Heart left ventricle (tissue), 16 donors: ENCODE measurements at regions not wholly inside any gene's neighbourhood (a gene's known extent, or its start where the extent isn't known, plus 50 kb on each side); places are given as distances from the start of the nearest gene placed in this dataset.
"Not testable (repeated sequence)": the region's sequence is repeated elsewhere in the genome, so short reads cannot be mapped to it uniquely, and the experiment has no call there.

Source experiments
- ATAC-seq, 4 donors: fragments of 200-7000 bp; cut with Tn5 transposase; one replicate each; pipeline ENCODE4 v1.9.1; 2020 to 2022; ENCODE audit warnings: moderate library complexity in 4 of 4, mild to moderate bottlenecking in 3 of 4, moderate number of reproducible peaks in 1 of 4
- DNase-seq, 5 donors: peaks; one replicate each; pipeline ENCODE4 v3.0.0-alpha.2; 2020
- H3K27ac ChIP-seq, 12 donors: fragments of 200-600 bp; sonication (generic) in 4 of 12; one replicate each; pipeline versions ENCODE4 v1.5.0 to v1.8.0; 2016 to 2022; ENCODE audit warnings: mild to moderate bottlenecking in 2 of 12
- H3K27me3 ChIP-seq, 9 donors: fragments of 200-600 bp; sonication (generic) in 2 of 9; one replicate each; pipeline versions ENCODE4 v1.5.1 to v1.8.0; 2016 to 2022; ENCODE audit warnings: mild to moderate bottlenecking in 3 of 9
- H3K36me3 ChIP-seq, 9 donors: fragments of 200-600 bp; sonication (generic) in 2 of 9; one replicate each; pipeline versions ENCODE4 v1.5.0 to v1.8.0; 2018 to 2022; ENCODE audit warnings: mild to moderate bottlenecking in 2 of 9
- H3K4me1 ChIP-seq, 12 donors: fragments of 200-600 bp; sonication (generic) in 4 of 12; one replicate each; pipeline versions ENCODE4 v1.5.0 to v1.8.0; 2016 to 2022; ENCODE audit warnings: mild to moderate bottlenecking in 3 of 12
- H3K4me3 ChIP-seq, 12 donors: fragments of 200-600 bp; sonication (generic) in 4 of 12; one replicate each; pipeline versions ENCODE4 v1.5.0 to v1.8.0; 2017 to 2022; ENCODE audit warnings: mild to moderate bottlenecking in 9 of 12, moderate library complexity in 4 of 12
- H3K9me3 ChIP-seq, 12 donors: fragments of 200-600 bp; sonication (generic) in 4 of 12; one replicate each; pipeline versions ENCODE4 v1.5.0 to v1.8.0; 2016 to 2022; ENCODE audit warnings: mild to moderate bottlenecking in 1 of 12
- CTCF ChIP-seq, 12 donors: fragments of 200-600 bp; sonication (generic) in 4 of 12; IDR thresholded peaks; one replicate each; pipeline versions ENCODE4 v1.5.0 to v1.8.0; 2018 to 2022; ENCODE audit warnings: antibody characterized with exemption in 12 of 12, mild to moderate bottlenecking in 5 of 12
- POLR2A ChIP-seq, 2 donors: fragments of 450-650 bp; IDR thresholded peaks; one replicate each; pipeline ENCODE4 v1.6.1; 2017; ENCODE audit warnings: antibody characterized with exemption in 2 of 2, mild to moderate bottlenecking in 2 of 2, moderate library complexity in 2 of 2
- WGBS, 4 donors: extraction: QIAGEN DNeasy Blood & Tissue Kit in 2 of 4; methylation state at CpG; one replicate each; pipeline versions ENCODE4 v1.1.5 to v1.1.7; 2013 to 2018; 5-methylcytosine and 5-hydroxymethylcytosine counted together
- intact Hi-C, 10 donors: fragments of 100-400 bp; cut with DNase I; formaldehyde crosslinking; loops; one replicate each; pipeline versions ENCODE4 v1.11.1 to v1.14.2; 2022
- donor health status: ischemic (EF 13 %, LVEDD 7.1; RV severe dilation, severe dysfunction).
- donor health status: healthy with polysubstance abuse.
- donor health status: DM: no; HTN: yes; CAD: no.
- donor health status: DM: no; HTN: no; CAD: no.
- donor health status: ischemic (EF 25% LVEDD 6.9; RV normal size, moderate dysfunction).
- donor health status: ischemic (EF 25% LVEDD 5.7; RV mildly dilated, moderate dysfunction).
- donor health status: healthy.
- donor health status: DM: yes; HTN: yes; CAD: no.
- donor health status: ischemic (EF 35%, LVEDD 5.7; RV mildly dilated, moderate dysfunction).
- donor health status: nonischemic (EF 11% LVEDD 7.7; RV severe dilation, severe dysfunction).
- donor health status: DM: yes; HTN: yes; CAD: no.
- donor health status: PGD.
- donor health status: ischemic (EF 29% LVEDD 5.4; RV normal size, mild dysfunction).
- donor health status: nonischemic (EF 23%, LVEDD 6.1; RV moderate dilation, normal function).

- no peak for ATAC-seq
- Histone ChIP-seq H3K27ac (no peak overlapping the region), H3K36me3 (no peaks in the 10 kb centered on the region), H3K4me3 (no peak overlapping the region), H3K9me3 (no peaks in the 10 kb centered on the region), H3K4me1 (no peaks in the 10 kb centered on the region), H3K27me3 (no peaks in the 10 kb centered on the region)
- DNase-seq: no peak
- intact Hi-C loops: no loop called here
- 64 to 87% (median 76%) methylated on average over 4 of the region's 4 CpGs for WGBS, 4 donors
- TF ChIP-seq POLR2A (IDR thresholded peaks at IDR 0.05): no peak
- TF ChIP-seq CTCF (IDR thresholded peaks at IDR 0.05): no peak
Observed at GRCh38 chr1:199515261-199515660, 512.2 kb upstream of the NR5A2 start.

GRCh38 chr1:199522338-199522737 lies 505.2 kb upstream of the NR5A2 start:
- Histone ChIP-seq H3K27ac (no peak overlapping the region), H3K4me1 (no peaks in the 10 kb centered on the region), H3K36me3 (no peaks in the 10 kb centered on the region), H3K9me3 (no peaks in the 10 kb centered on the region), H3K27me3 (no peaks in the 10 kb centered on the region), H3K4me3 (no peak overlapping the region)
- 9 to 22% (median 21%) methylated on average over 1 of the region's 1 CpG for WGBS, 4 donors
- ATAC-seq (no peak), DNase-seq (no peak)
- TF ChIP-seq POLR2A (IDR thresholded peaks at IDR 0.05): no peak
- TF ChIP-seq CTCF (IDR thresholded peaks at IDR 0.05): no peak
- intact Hi-C loops: no loop called here

DNA sequence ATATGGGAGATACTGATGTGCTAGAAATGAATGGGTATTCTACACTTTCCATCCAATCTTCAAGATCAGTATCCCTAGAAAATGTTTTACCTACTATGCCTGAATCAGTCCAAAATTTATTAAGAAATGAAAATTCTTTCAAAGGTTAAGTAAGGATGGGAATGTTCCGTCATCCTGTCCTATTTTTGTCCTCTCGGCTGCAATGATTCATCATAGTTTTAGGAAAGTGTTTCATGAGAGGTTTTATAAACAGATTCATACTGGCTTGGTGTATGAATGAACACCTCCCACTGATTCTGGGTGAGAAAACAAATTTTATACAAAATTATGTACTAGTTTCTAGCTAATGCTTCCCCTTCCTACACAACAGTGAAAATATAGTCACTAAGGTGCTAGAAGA lies 504.6 kb upstream of the NR5A2 start:
- Histone ChIP-seq H3K4me3 (no peak overlapping the region), H3K36me3 (no peaks in the 10 kb centered on the region), H3K27me3 (no peaks in the 10 kb centered on the region), H3K4me1 (no peaks in the 10 kb centered on the region), H3K27ac (no peak overlapping the region), H3K9me3 (no peaks in the 10 kb centered on the region)
- TF ChIP-seq CTCF (IDR thresholded peaks at IDR 0.05) (no peak), POLR2A (IDR thresholded peaks at IDR 0.05) (no peak)
- ATAC-seq (no peak), DNase-seq (no peak)
- WGBS, 4 donors: 82 to 98% (median 86%) methylated on average over 2 of the region's 2 CpGs
- intact Hi-C loops: no loop called here

GRCh38 chr1:199529324-199529723 lies 498.2 kb upstream of the NR5A2 start:
- Histone ChIP-seq H3K9me3 (peaks cover 0 to 14% (median 0%) of the 10 kb centered on the region in 12 donors), H3K36me3 (no peaks in the 10 kb centered on the region), H3K4me3 (no peak overlapping the region), H3K4me1 (no peaks in the 10 kb centered on the region), H3K27me3 (no peaks in the 10 kb centered on the region), H3K27ac (no peak overlapping the region)
- TF ChIP-seq CTCF (IDR thresholded peaks at IDR 0.05) (no peak), POLR2A (IDR thresholded peaks at IDR 0.05) (no peak)
- no peak for ATAC-seq
- DNase-seq: no peak
- intact Hi-C loops: no loop called here
- WGBS, 4 donors: 62 to 71% (median 65%) methylated on average over 1 of the region's 1 CpG

DNA sequence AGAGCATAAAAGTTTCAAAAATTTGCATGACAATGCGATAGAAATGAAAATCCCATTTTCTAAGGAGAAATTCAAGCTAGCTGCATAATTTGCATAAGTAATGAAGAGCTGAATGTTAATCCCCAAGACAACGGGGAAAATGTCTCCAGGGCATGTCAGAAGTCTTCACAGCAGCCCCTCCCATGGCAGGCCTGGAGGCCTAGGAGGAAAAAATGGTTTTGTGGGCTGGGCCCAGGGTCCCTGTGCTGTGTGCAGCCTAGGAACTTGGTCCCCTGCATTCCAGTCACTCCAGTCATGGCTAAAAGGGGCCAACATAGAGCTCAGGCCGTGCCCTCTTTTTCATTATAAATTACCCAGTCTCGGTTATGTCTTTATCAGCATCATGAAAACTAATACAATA lies 494.1 kb upstream of the NR5A2 start:
- H3K4me1 ChIP-seq, intact Hi-C loops, H3K27me3 ChIP-seq, H3K36me3 ChIP-seq, H3K27ac ChIP-seq, H3K4me3 ChIP-seq, ATAC-seq: not testable (repeated sequence)
- peak in 1 of 5 donors; percentile 43 for DNase-seq
- 64 to 70% (median 70%) methylated on average over 4 of the region's 4 CpGs for WGBS, 4 donors
- peaks cover 0 to 42% (median 14%) of the 10 kb centered on the region in 12 donors for H3K9me3 ChIP-seq
